Stimulated activated CD4-positive, alpha-beta T cell treated with anti-CD3 and anti-CD28 coated beads, Interleukin-4, amount 100 ng/mL, for 48 hours (primary cell): ENCODE measurements at regions not wholly inside any gene's neighbourhood (a gene's known extent, or its start where the extent isn't known, plus 50 kb on each side); places are given as distances from the start of the nearest gene placed in this dataset.

Source experiments
- DNase-seq, 2 donors: peaks; one replicate each; pipeline ENCODE4 v3.0.0-alpha.2; 2020; ENCODE audit warnings: low read depth in 2 of 2

GRCh38 chrY:7465185-7465621, 553.7 kb upstream of the AMELY start:
- DNase-seq, result peak; percentile 9 to 41

- DNase-seq, result no peak
Measured at GRCh38 chrY:7464742-7465141, 553.2 kb upstream of the AMELY start.

GRCh38 chrY:7463711-7464110, 552.2 kb upstream of the AMELY start:
- no peak for DNase-seq

- no peak for DNase-seq
Measured at GRCh38 chrY:7463196-7463595, 551.6 kb upstream of the AMELY start.

GRCh38 chrY:7462657-7463056, 551.1 kb upstream of the AMELY start:
- no peak for DNase-seq

- DNase-seq, result no peak
Measured at GRCh38 chrY:7461873-7462525, 550.4 kb upstream of the AMELY start.

- DNase-seq, result no peak
Measured at GRCh38 chrY:7459802-7460201, 548.2 kb upstream of the AMELY start.

GRCh38 chrY:7458301-7459078, 546.9 kb upstream of the AMELY start:
- DNase-seq, result no peak

- DNase-seq, result no peak
Measured at GRCh38 chrY:7457286-7458015, 545.9 kb upstream of the AMELY start.

- no peak for DNase-seq
Measured at GRCh38 chrY:7455626-7456025, 544.1 kb upstream of the AMELY start.

GRCh38 chrY:7453336-7453735, 541.8 kb upstream of the AMELY start:
- no peak for DNase-seq

GRCh38 chrY:7452246-7452645, 540.7 kb upstream of the AMELY start:
- no peak for DNase-seq

GRCh38 chrY:7449860-7450259, 538.3 kb upstream of the AMELY start:
- DNase-seq, result no peak

- no peak for DNase-seq
Measured at GRCh38 chrY:7448687-7449086, 537.1 kb upstream of the AMELY start.

GRCh38 chrY:7447881-7448516, 536.4 kb upstream of the AMELY start:
- DNase-seq, result no peak

- DNase-seq, result no peak
Measured at GRCh38 chrY:7444141-7444540, 532.6 kb upstream of the AMELY start.

GRCh38 chrY:7440796-7441530, 529.4 kb upstream of the AMELY start:
- no peak for DNase-seq

- DNase-seq, result no peak
Measured at GRCh38 chrY:7437086-7437485, 525.5 kb upstream of the AMELY start.

GRCh38 chrY:7433817-7434809, 522.6 kb upstream of the AMELY start:
- no peak for DNase-seq

- DNase-seq, result no peak
Measured at GRCh38 chrY:7419165-7419564, 507.6 kb upstream of the AMELY start.
